ENCODE measurements at regions not wholly inside any gene's neighbourhood (a gene's known extent, or its start where the extent isn't known, plus 50 kb on each side); places are given as distances from the start of the nearest gene placed in this dataset.

DNA sequence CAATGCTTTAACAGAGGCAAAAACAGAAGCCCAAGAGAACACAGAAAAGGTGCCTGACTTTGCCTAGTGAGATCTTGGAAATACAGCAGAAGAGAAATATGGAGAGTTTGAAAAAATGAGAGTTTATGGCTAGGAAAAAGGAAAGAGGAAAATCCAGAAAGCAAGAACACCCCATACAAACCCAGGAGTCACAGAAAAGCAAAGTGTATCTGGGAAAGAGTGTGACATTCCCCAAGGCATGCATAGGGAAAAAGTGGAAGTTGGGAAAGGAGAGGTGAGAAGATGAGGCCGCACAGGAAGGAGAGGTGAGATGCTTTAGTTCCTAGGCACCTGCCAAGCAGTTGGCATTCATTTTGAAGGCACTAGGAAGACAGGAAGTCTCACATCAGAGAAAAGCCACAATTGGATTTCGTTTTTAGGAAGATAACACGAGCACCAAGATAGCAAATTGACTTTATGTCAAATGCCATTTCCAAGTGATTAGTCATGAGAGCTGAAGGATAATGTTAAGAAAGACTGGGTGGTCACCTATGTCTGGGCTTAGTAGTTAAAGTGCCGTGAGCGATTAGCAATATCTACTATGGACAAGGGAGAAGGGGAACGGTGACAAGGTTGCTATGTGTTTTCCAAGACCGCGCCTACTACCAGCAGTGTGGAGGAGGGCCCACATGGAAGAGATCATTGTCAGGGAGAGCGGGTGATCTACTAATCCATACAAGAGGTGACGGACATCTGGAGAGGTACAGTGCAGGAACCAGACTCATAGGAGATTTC, 224.1 kb upstream of the PARD3B start:
- no peak for ATAC-seq

More for the DNA sequence above, 224.1 kb upstream of the PARD3B start:
- H3K9ac ChIP-seq (ENCODE audit: low read length): no peak overlapping the region
- no peaks in the 10 kb centered on the region for H3K36me3 ChIP-seq (ENCODE audit: control insufficient read depth in 1 of 2, insufficient read depth in 2 of 2, low read length in 2 of 2)
- H4K20me1 ChIP-seq (ENCODE audit: insufficient read depth): no peaks in the 10 kb centered on the region
- H3K9me3 ChIP-seq (ENCODE audit: control insufficient read depth in 1 of 2, insufficient read depth in 1 of 2, low read depth in 1 of 2, low read length in 2 of 2): no peaks in the 10 kb centered on the region
- intact Hi-C loops (cut with micrococcal nuclease): loop anchor here (10.0 kb wide), 1 partner anchor 1454 kb away; no protein-coding TSS in a partner anchor
- H3K27me3 ChIP-seq (ENCODE audit: insufficient read depth, low read length): peaks cover 15% of the 10 kb centered on the region; the same call in 1 of the 2 replicates
- H3K9me2 ChIP-seq (ENCODE audit: insufficient read depth): no peaks in the 10 kb centered on the region
- no peak for DNase-seq (ENCODE audit: low read depth, low spot score)
- H3K79me2 ChIP-seq (ENCODE audit: insufficient read depth, low read length): no peaks in the 10 kb centered on the region
- ChIA-PET CTCF (no interaction called here), RAD21 (ENCODE audit: low non-redundant PET in 1 of 2, low total read pairs in 2 of 2, uncharacterized antibody in 2 of 2, unreplicated experiment in 2 of 2) (no interaction called here), POLR2A (no interaction called here)
- no peak overlapping the region for H2AFZ ChIP-seq (ENCODE audit: low read depth, low read length, poor library complexity, severe bottlenecking)
- H3K4me2 ChIP-seq (ENCODE audit: low read length): no peak overlapping the region
- BruUV-seq (replicated peaks): no TSS peak
- H3K27ac ChIP-seq (ENCODE audit: low read depth, low read length): no peak overlapping the region
- H3K4me3 ChIP-seq (replicated peaks in 1 of 2; ENCODE audit: low read depth in 1 of 2, low read length in 2 of 2): no peak overlapping the region
- no peak for TF ChIP-seq EGR1 (IDR thresholded peaks at IDR 0.05; ENCODE audit: low read depth)
- TF ChIP-seq, protein P1, sequence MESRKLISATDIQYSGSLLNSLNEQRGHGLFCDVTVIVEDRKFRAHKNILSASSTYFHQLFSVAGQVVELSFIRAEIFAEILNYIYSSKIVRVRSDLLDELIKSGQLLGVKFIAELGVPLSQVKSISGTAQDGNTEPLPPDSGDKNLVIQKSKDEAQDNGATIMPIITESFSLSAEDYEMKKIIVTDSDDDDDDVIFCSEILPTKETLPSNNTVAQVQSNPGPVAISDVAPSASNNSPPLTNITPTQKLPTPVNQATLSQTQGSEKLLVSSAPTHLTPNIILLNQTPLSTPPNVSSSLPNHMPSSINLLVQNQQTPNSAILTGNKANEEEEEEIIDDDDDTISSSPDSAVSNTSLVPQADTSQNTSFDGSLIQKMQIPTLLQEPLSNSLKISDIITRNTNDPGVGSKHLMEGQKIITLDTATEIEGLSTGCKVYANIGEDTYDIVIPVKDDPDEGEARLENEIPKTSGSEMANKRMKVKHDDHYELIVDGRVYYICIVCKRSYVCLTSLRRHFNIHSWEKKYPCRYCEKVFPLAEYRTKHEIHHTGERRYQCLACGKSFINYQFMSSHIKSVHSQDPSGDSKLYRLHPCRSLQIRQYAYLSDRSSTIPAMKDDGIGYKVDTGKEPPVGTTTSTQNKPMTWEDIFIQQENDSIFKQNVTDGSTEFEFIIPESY (IDR thresholded peaks at IDR 0.05; ENCODE audit: extremely low read depth, insufficient replicate concordance, low read length): no peak
- TF ChIP-seq ZFX (IDR thresholded peaks at IDR 0.05): no peak
- no peak for TF ChIP-seq POLR2A (IDR thresholded peaks at IDR 0.05; ENCODE audit: borderline replicate concordance, extremely low read depth, insufficient read depth, insufficient read length)
- TF ChIP-seq, protein P2, sequence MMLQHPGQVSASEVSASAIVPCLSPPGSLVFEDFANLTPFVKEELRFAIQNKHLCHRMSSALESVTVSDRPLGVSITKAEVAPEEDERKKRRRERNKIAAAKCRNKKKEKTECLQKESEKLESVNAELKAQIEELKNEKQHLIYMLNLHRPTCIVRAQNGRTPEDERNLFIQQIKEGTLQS (IDR thresholded peaks at IDR 0.05): no peak
- TF ChIP-seq CEBPB (IDR thresholded peaks at IDR 0.05; ENCODE audit: low read depth): no peak
- TF ChIP-seq ZNF274 (IDR thresholded peaks at IDR 0.05; ENCODE audit: low read depth, low read length): no peak
- no peaks in the 10 kb centered on the region for H3K4me1 ChIP-seq (ENCODE audit: control insufficient read depth in 1 of 2, insufficient read depth in 2 of 2, low read length in 2 of 2)
